T-cell (primary cell): ENCODE measurements at regions not wholly inside any gene's neighbourhood (a gene's known extent, or its start where the extent isn't known, plus 50 kb on each side); places are given as distances from the start of the nearest gene placed in this dataset.

Source experiments
- ATAC-seq, 4 experiments: fragments of 200-7000 bp in 3 of 4; fragments of 150-1000 bp in 1 of 4; cut with Tn5 transposase; replicated peaks in 1 of 4; 1 replicate in 3 of 4; 2 replicates in 1 of 4; pipeline ENCODE4 v1.10.0; 2021; ENCODE audit warnings: moderate library complexity in 3 of 4, mild to moderate bottlenecking in 2 of 4, moderate number of reproducible peaks in 1 of 4
- CTCF ChIA-PET, 2 donors: fragments of 300-600 bp; sonication (Branson Sonifier 250); formaldehyde crosslinking; loops; one replicate each; lab custom pipeline; 2022; ENCODE audit warnings: antibody characterized with exemption in 2 of 2; lab: Charles Lee
- POLR2A ChIA-PET, 2 donors: fragments of 300-600 bp; sonication (Branson Sonifier 250); formaldehyde crosslinking; loops; one replicate each; lab custom pipeline; 2022; ENCODE audit warnings: antibody characterized with exemption in 2 of 2; lab: Charles Lee
- DNase-seq, 35 experiments: peaks; one replicate each; pipeline versions ENCODE4 v3.0.0 to v3.0.0-alpha.2; 2013 to 2023
- H3K27ac ChIP-seq: one replicate; pipeline ENCODE4 v1.5.1; 2013; ENCODE audit warnings: low read length
- H3K27me3 ChIP-seq, 2 experiments: replicated peaks in 1 of 2; 1 replicate in 1 of 2; 2 replicates in 1 of 2; pipeline versions ENCODE4 v1.6.1 to v1.7.0; 2013; ENCODE audit warnings: low read length in 1 of 2, mixed read lengths in 1 of 2; ENCODE audit not compliant: control insufficient read depth in 2 of 2, insufficient read depth in 2 of 2; ENCODE audit errors: extremely low read depth in 1 of 2
- H3K36me3 ChIP-seq, 2 donors: 1 replicate in 1 of 2; 2 replicates in 1 of 2; pipeline versions ENCODE4 v1.6.1 to v1.7.0; 2013; ENCODE audit warnings: low read length in 1 of 2; ENCODE audit not compliant: control insufficient read depth in 2 of 2, insufficient read depth in 1 of 2; ENCODE audit errors: extremely low read depth in 1 of 2
- H3K4me1 ChIP-seq, 2 experiments: 1 replicate in 1 of 2; 2 replicates in 1 of 2; pipeline versions ENCODE4 v1.6.1 to v1.7.0; 2013; ENCODE audit warnings: low read length in 2 of 2, mixed read lengths in 1 of 2; ENCODE audit not compliant: insufficient read depth in 2 of 2, control insufficient read depth in 1 of 2; ENCODE audit errors: extremely low read depth in 1 of 2
- H3K4me3 ChIP-seq, 2 donors: 1 replicate in 1 of 2; 2 replicates in 1 of 2; pipeline versions ENCODE4 v1.5.1 to v1.7.0; 2013; ENCODE audit warnings: mild to moderate bottlenecking in 2 of 2, low read length in 1 of 2, moderate library complexity in 1 of 2; ENCODE audit not compliant: control insufficient read depth in 1 of 2; ENCODE audit errors: extremely low read depth in 1 of 2
- H3K9me3 ChIP-seq: 2 replicates; pipeline ENCODE4 v1.7.0; 2013
- H3K27ac Mint-ChIP-seq, 2 donors: one replicate each; pipeline ENCODE4 v1.8.0; 2020 to 2021; ENCODE audit warnings: mild to moderate bottlenecking in 2 of 2, mixed read lengths in 2 of 2
- H3K27me3 Mint-ChIP-seq, 2 donors: one replicate each; pipeline ENCODE4 v1.8.0; 2021 to 2022; ENCODE audit warnings: mixed read lengths in 2 of 2
- H3K36me3 Mint-ChIP-seq: one replicate; pipeline ENCODE4 v1.8.0; 2021; ENCODE audit warnings: mixed read lengths
- H3K4me1 Mint-ChIP-seq, 3 donors: one replicate each; pipeline ENCODE4 v1.8.0; 2020 to 2022; ENCODE audit warnings: mixed read lengths in 3 of 3, mild to moderate bottlenecking in 1 of 3
- H3K4me3 Mint-ChIP-seq, 3 donors: one replicate each; pipeline ENCODE4 v1.8.0; 2020 to 2022; ENCODE audit warnings: mild to moderate bottlenecking in 3 of 3, mixed read lengths in 3 of 3, moderate library complexity in 3 of 3
- H3K9me3 Mint-ChIP-seq, 3 donors: one replicate each; pipeline ENCODE4 v1.8.0; 2020 to 2022; ENCODE audit warnings: mixed read lengths in 3 of 3
- WGBS: methylation state at CpG from one replicate; pipeline ENCODE4 v1.1.5; 2013; ENCODE audit warnings: missing lambda C conversion rate; ENCODE audit not compliant: insufficient coverage; 5-methylcytosine and 5-hydroxymethylcytosine counted together

- H3K36me3 ChIP-seq = no peaks in the 10 kb centered on the region
- Mint-ChIP-seq H3K4me3 (no peak overlapping the region), H3K9me3 (peaks cover 0 to 8% (median 0%) of the 10 kb centered on the region in 3 donors), H3K27me3 (peaks cover 14 to 32% of the 10 kb centered on the region in 2 donors), H3K4me1 (no peaks in the 10 kb centered on the region), H3K36me3 (no peaks in the 10 kb centered on the region), H3K27ac (no peak overlapping the region)
- CTCF ChIA-PET = no interaction called here
- POLR2A ChIA-PET = no interaction called here
- peaks cover 0 to 30% of the 10 kb centered on the region in 2 experiments for H3K27me3 ChIP-seq
- ATAC-seq (no peak), DNase-seq (no peak)
- H3K9me3 ChIP-seq = no peaks in the 10 kb centered on the region
- no peak overlapping the region for H3K27ac ChIP-seq
- no peak overlapping the region for H3K4me3 ChIP-seq
- no peaks in the 10 kb centered on the region for H3K4me1 ChIP-seq
- WGBS = 38% methylated on average over 1 of the region's 3 CpGs
Measured at GRCh38 chr1:29969576-29969975, 733.3 kb downstream of the PTPRU start.

GRCh38 chr1:29967261-29967660 lies 730.9 kb downstream of the PTPRU start:
- H3K4me1 ChIP-seq = no peaks in the 10 kb centered on the region
- H3K27me3 ChIP-seq = peaks cover 0 to 49% of the 10 kb centered on the region in 2 experiments
- Mint-ChIP-seq H3K36me3 (no peaks in the 10 kb centered on the region), H3K4me3 (no peak overlapping the region), H3K4me1 (no peaks in the 10 kb centered on the region), H3K9me3 (peaks cover 0 to 8% (median 0%) of the 10 kb centered on the region in 3 donors), H3K27ac (no peak overlapping the region), H3K27me3 (peaks cover 15 to 28% of the 10 kb centered on the region in 2 donors)
- no peak overlapping the region for H3K4me3 ChIP-seq
- no peak for ATAC-seq
- no peaks in the 10 kb centered on the region for H3K9me3 ChIP-seq
- POLR2A ChIA-PET = no interaction called here
- no peak overlapping the region for H3K27ac ChIP-seq
- no peaks in the 10 kb centered on the region for H3K36me3 ChIP-seq
- CTCF ChIA-PET = no interaction called here
- 60% methylated on average over 4 of the region's 4 CpGs for WGBS
- DNase-seq = no peak

- H3K27me3 Mint-ChIP-seq = peaks cover 16 to 26% of the 10 kb centered on the region in 2 donors
- no peaks in the 10 kb centered on the region for H3K4me1 Mint-ChIP-seq
- ATAC-seq = no peak
- Histone ChIP-seq H3K36me3 (no peaks in the 10 kb centered on the region), H3K9me3 (no peaks in the 10 kb centered on the region), H3K4me3 (no peak overlapping the region), H3K27me3 (peaks cover 0 to 50% of the 10 kb centered on the region in 2 experiments), H3K27ac (no peak overlapping the region), H3K4me1 (no peaks in the 10 kb centered on the region)
- no peak for DNase-seq
- WGBS = 50% methylated on average over 2 of the region's 2 CpGs
- ChIA-PET CTCF (no interaction called here), POLR2A (no interaction called here)
- H3K27ac Mint-ChIP-seq = no peak overlapping the region
- H3K4me3 Mint-ChIP-seq = no peak overlapping the region
- peaks cover 0 to 8% (median 0%) of the 10 kb centered on the region in 3 donors for H3K9me3 Mint-ChIP-seq
- no peaks in the 10 kb centered on the region for H3K36me3 Mint-ChIP-seq
Measured at GRCh38 chr1:29966526-29967045, 730.3 kb downstream of the PTPRU start.

- peaks cover 0 to 53% of the 10 kb centered on the region in 2 experiments for H3K27me3 ChIP-seq
- no peaks in the 10 kb centered on the region for H3K36me3 Mint-ChIP-seq
- no peaks in the 10 kb centered on the region for H3K4me1 Mint-ChIP-seq
- no peak overlapping the region for H3K4me3 Mint-ChIP-seq
- ChIA-PET POLR2A (no interaction called here), CTCF (no interaction called here)
- H3K9me3 Mint-ChIP-seq = peaks cover 0 to 8% (median 0%) of the 10 kb centered on the region in 3 donors
- H3K4me1 ChIP-seq = no peaks in the 10 kb centered on the region
- H3K27me3 Mint-ChIP-seq = peaks cover 13 to 17% of the 10 kb centered on the region in 2 donors
- H3K27ac Mint-ChIP-seq = no peak overlapping the region
- no peak overlapping the region for H3K4me3 ChIP-seq
- DNase-seq = no peak
- H3K36me3 ChIP-seq = no peaks in the 10 kb centered on the region
- H3K9me3 ChIP-seq = no peaks in the 10 kb centered on the region
- whole genome bisulfite sequencing = 87% methylated on average over 9 of the region's 18 CpGs
- no peak overlapping the region for H3K27ac ChIP-seq
- ATAC-seq = no peak
Measured at GRCh38 chr1:29964718-29965533, 728.6 kb downstream of the PTPRU start.

GRCh38 chr1:29963946-29964345 lies 727.6 kb downstream of the PTPRU start:
- Mint-ChIP-seq H3K36me3 (no peaks in the 10 kb centered on the region), H3K4me3 (no peak overlapping the region), H3K27ac (no peak overlapping the region), H3K9me3 (peaks cover 0 to 1% (median 0%) of the 10 kb centered on the region in 3 donors), H3K4me1 (no peaks in the 10 kb centered on the region), H3K27me3 (peaks cover 15 to 21% of the 10 kb centered on the region in 2 donors)
- H3K4me1 ChIP-seq = no peaks in the 10 kb centered on the region
- ATAC-seq (no peak), DNase-seq (no peak)
- H3K4me3 ChIP-seq = no peak overlapping the region
- WGBS = 62% methylated on average over 5 of the region's 7 CpGs
- POLR2A ChIA-PET = no interaction called here
- H3K36me3 ChIP-seq = no peaks in the 10 kb centered on the region
- CTCF ChIA-PET = no interaction called here
- no peaks in the 10 kb centered on the region for H3K9me3 ChIP-seq
- peaks cover 0 to 55% of the 10 kb centered on the region in 2 experiments for H3K27me3 ChIP-seq
- H3K27ac ChIP-seq = no peak overlapping the region

GRCh38 chr1:29962831-29963247 lies 726.5 kb downstream of the PTPRU start:
- Mint-ChIP-seq H3K27me3 (peaks cover 21% of the 10 kb centered on the region in 2 donors), H3K4me1 (no peaks in the 10 kb centered on the region), H3K9me3 (no peaks in the 10 kb centered on the region), H3K4me3 (no peak overlapping the region), H3K36me3 (no peaks in the 10 kb centered on the region), H3K27ac (no peak overlapping the region)
- 42% methylated on average over 2 of the region's 3 CpGs for whole genome bisulfite sequencing
- no peaks in the 10 kb centered on the region for H3K9me3 ChIP-seq
- no peak overlapping the region for H3K4me3 ChIP-seq
- DNase-seq (no peak), ATAC-seq (no peak)
- POLR2A ChIA-PET = no interaction called here
- no peak overlapping the region for H3K27ac ChIP-seq
- no peaks in the 10 kb centered on the region for H3K4me1 ChIP-seq
- H3K27me3 ChIP-seq = peaks cover 0 to 55% of the 10 kb centered on the region in 2 experiments
- no peaks in the 10 kb centered on the region for H3K36me3 ChIP-seq
- CTCF ChIA-PET = no interaction called here
